ENCODE measurements at regions not wholly inside any gene's neighbourhood (a gene's known extent, or its start where the extent isn't known, plus 50 kb on each side); places are given as distances from the start of the nearest gene placed in this dataset.

DNA sequence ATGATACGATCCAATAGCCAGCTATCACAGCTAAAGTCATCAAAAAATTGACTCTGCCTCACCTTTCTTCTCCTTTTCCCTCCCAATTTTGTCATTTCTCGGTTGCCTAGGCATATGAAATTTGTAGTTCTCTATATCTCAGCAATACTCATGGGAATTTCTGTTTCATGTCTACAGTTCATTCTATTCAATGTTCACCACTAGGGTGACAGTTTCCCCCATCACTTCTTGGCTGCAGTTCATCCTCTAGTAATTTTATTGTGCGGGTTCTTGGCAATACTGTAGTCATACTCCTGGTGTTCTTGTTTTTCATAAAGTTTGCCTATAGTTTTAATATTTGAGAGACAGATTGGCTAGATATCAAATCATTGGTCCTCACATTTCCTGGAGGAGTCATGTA is 872.2 kb upstream of the ID2 start:
- H3K27ac ChIP-seq (ENCODE audit: low read depth in 1 of 2, low read length in 2 of 2) = no peak overlapping the region
- no peaks in the 10 kb centered on the region for H4K20me1 ChIP-seq (ENCODE audit: insufficient read depth, low read length)
- intact Hi-C loops (cut with micrococcal nuclease) = no loop called here
- H3K4me3 ChIP-seq (replicated peaks in 1 of 3; ENCODE audit: low read depth in 2 of 3, low read length in 3 of 3) = no peak overlapping the region
- Mint-ChIP-seq H3K36me3 (no peaks in the 10 kb centered on the region), H3K4me3 (no peak overlapping the region), H3K27ac (no peak overlapping the region), H3K27me3 (ENCODE audit: low read depth in 3 of 3) (peaks cover 0 to 1% (median 0%) of the 10 kb centered on the region in 3 donors), H3K9me3 (peaks cover 2 to 6% (median 3%) of the 10 kb centered on the region in 7 donors), H3K4me1 (peaks cover 7% of the 10 kb centered on the region)
- no peak for DNase-seq
- TF ChIP-seq, protein P1, sequence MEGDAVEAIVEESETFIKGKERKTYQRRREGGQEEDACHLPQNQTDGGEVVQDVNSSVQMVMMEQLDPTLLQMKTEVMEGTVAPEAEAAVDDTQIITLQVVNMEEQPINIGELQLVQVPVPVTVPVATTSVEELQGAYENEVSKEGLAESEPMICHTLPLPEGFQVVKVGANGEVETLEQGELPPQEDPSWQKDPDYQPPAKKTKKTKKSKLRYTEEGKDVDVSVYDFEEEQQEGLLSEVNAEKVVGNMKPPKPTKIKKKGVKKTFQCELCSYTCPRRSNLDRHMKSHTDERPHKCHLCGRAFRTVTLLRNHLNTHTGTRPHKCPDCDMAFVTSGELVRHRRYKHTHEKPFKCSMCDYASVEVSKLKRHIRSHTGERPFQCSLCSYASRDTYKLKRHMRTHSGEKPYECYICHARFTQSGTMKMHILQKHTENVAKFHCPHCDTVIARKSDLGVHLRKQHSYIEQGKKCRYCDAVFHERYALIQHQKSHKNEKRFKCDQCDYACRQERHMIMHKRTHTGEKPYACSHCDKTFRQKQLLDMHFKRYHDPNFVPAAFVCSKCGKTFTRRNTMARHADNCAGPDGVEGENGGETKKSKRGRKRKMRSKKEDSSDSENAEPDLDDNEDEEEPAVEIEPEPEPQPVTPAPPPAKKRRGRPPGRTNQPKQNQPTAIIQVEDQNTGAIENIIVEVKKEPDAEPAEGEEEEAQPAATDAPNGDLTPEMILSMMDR (IDR thresholded peaks at IDR 0.05) = no peak
- no peaks in the 10 kb centered on the region for H3K4me1 ChIP-seq (ENCODE audit: control insufficient read depth in 1 of 2, insufficient read depth in 2 of 2, low read length in 2 of 2)
- peaks cover 5 to 7% of the 10 kb centered on the region in 2 donors for H3K9me3 ChIP-seq (replicated peaks in 1 of 2; ENCODE audit: control insufficient read depth in 1 of 2, insufficient read depth in 1 of 2, low read length in 2 of 2)
- H3K79me2 ChIP-seq (ENCODE audit: insufficient read depth, low read length) = no peaks in the 10 kb centered on the region
- H3K27me3 ChIP-seq (ENCODE audit: control insufficient read depth in 2 of 2, insufficient read depth in 2 of 2, low read length in 2 of 2) = no peaks in the 10 kb centered on the region
- no peak overlapping the region for H3K4me2 ChIP-seq (replicated peaks; ENCODE audit: extremely low read depth, low read length, poor library complexity, severe bottlenecking)
- WGBS (ENCODE audit: insufficient coverage) = no CpG with 5 or more reads among the region's 3 CpGs
- H2AFZ ChIP-seq (ENCODE audit: insufficient read depth, low read depth, low read length, poor library complexity, severe bottlenecking) = no peak overlapping the region
- no peak overlapping the region for H3K9ac ChIP-seq (ENCODE audit: insufficient read depth, low read length, poor library complexity, severe bottlenecking)
- no peaks in the 10 kb centered on the region for H3K36me3 ChIP-seq (replicated peaks in 1 of 2; ENCODE audit: control insufficient read depth in 1 of 2, insufficient read depth in 2 of 2, low read length in 2 of 2)

DNA sequence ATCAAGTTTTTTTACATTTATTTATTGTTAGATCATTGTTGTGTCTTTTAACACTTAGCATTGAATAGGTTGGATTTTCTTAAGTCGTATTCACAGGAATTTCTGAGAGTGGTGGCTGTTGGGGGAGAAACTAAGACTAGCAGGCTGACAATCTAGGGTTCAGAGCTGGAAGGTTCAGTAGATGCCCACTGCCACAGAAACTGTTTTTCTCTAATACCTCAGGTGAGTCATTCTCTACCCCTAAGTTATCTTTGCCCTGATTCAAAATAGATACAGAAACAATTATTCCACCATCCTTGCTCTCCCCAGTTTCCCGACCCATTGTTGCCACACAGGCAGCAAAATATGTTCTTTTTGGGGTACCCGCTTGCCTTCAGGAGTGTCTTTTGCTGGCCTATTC is 870.8 kb upstream of the ID2 start:
- Histone ChIP-seq H3K4me3 (replicated peaks in 1 of 3; ENCODE audit: low read depth in 2 of 3, low read length in 3 of 3) (no peak overlapping the region), H4K20me1 (ENCODE audit: insufficient read depth, low read length) (no peaks in the 10 kb centered on the region), H3K9ac (ENCODE audit: insufficient read depth, low read length, poor library complexity, severe bottlenecking) (no peak overlapping the region), H3K27me3 (ENCODE audit: control insufficient read depth in 2 of 2, insufficient read depth in 2 of 2, low read length in 2 of 2) (no peaks in the 10 kb centered on the region), H3K36me3 (replicated peaks in 1 of 2; ENCODE audit: control insufficient read depth in 1 of 2, insufficient read depth in 2 of 2, low read length in 2 of 2) (no peaks in the 10 kb centered on the region), H3K79me2 (ENCODE audit: insufficient read depth, low read length) (no peaks in the 10 kb centered on the region), H2AFZ (ENCODE audit: insufficient read depth, low read depth, low read length, poor library complexity, severe bottlenecking) (no peak overlapping the region), H3K4me1 (ENCODE audit: control insufficient read depth in 1 of 2, insufficient read depth in 2 of 2, low read length in 2 of 2) (no peaks in the 10 kb centered on the region), H3K9me3 (replicated peaks in 1 of 2; ENCODE audit: control insufficient read depth in 1 of 2, insufficient read depth in 1 of 2, low read length in 2 of 2) (peaks cover 4 to 6% of the 10 kb centered on the region in 2 donors), H3K4me2 (replicated peaks; ENCODE audit: extremely low read depth, low read length, poor library complexity, severe bottlenecking) (no peak overlapping the region), H3K27ac (ENCODE audit: low read depth in 1 of 2, low read length in 2 of 2) (no peak overlapping the region)
- peaks cover 0 to 1% (median 0%) of the 10 kb centered on the region in 3 donors for H3K27me3 Mint-ChIP-seq (ENCODE audit: low read depth in 3 of 3)
- DNase-seq = no peak
- peaks cover 6 to 13% (median 7%) of the 10 kb centered on the region in 7 donors for H3K9me3 Mint-ChIP-seq
- no peak overlapping the region for H3K4me3 Mint-ChIP-seq
- H3K36me3 Mint-ChIP-seq = no peaks in the 10 kb centered on the region
- 95% methylated on average over 2 of the region's 3 CpGs for WGBS (ENCODE audit: insufficient coverage)
- TF ChIP-seq, protein P1 (IDR thresholded peaks at IDR 0.05) = no peak
- intact Hi-C loops (cut with micrococcal nuclease) = no loop called here
- no peak overlapping the region for H3K27ac Mint-ChIP-seq
- H3K4me1 Mint-ChIP-seq = peaks cover 7% of the 10 kb centered on the region

Data from CD14-positive monocyte (primary cell).